Vagina (tissue), 2 donors: ENCODE measurements at regions not wholly inside any gene's neighbourhood (a gene's known extent, or its start where the extent isn't known, plus 50 kb on each side); places are given as distances from the start of the nearest gene placed in this dataset.

ENCODE experiments used
- DNase-seq, 2 donors: peaks; one replicate each; pipeline ENCODE4 v3.0.0-alpha.2; 2017; ENCODE audit errors: extremely low spot score in 2 of 2
- H3K27ac ChIP-seq: fragments of 200-600 bp; sonication (generic); one replicate; pipeline ENCODE4 v1.5.1; 2019
- H3K27me3 ChIP-seq: fragments of 200-600 bp; sonication (generic); one replicate; pipeline ENCODE4 v1.5.1; 2019
- H3K36me3 ChIP-seq, 2 donors: fragments of 200-600 bp; sonication (generic); one replicate each; pipeline ENCODE4 v1.5.1; 2017 to 2019
- H3K4me1 ChIP-seq: fragments of 200-600 bp; sonication (generic); one replicate; pipeline ENCODE4 v1.5.1; 2019
- H3K4me3 ChIP-seq, 2 donors: fragments of 200-600 bp; sonication (generic); 1 replicate in 1 of 2; 2 replicates in 1 of 2; pipeline ENCODE4 v1.5.1; 2016 to 2019
- H3K9me3 ChIP-seq: fragments of 200-600 bp; sonication (generic); one replicate; pipeline ENCODE4 v1.5.1; 2019
- POLR2A ChIP-seq, 2 donors: fragments of 450-650 bp; IDR thresholded peaks; one replicate each; pipeline ENCODE4 v1.6.1; 2017; ENCODE audit warnings: antibody characterized with exemption in 2 of 2, mild to moderate bottlenecking in 2 of 2, moderate library complexity in 2 of 2
- POLR2AphosphoS5 ChIP-seq, 2 donors: sonication (generic); formaldehyde crosslinking; IDR thresholded peaks; one replicate each; pipeline ENCODE4 v1.9.0; 2017; ENCODE audit warnings: antibody characterized with exemption in 2 of 2, mild to moderate bottlenecking in 2 of 2, low read depth in 1 of 2; ENCODE audit not compliant: insufficient read depth in 1 of 2
- intact Hi-C: fragments of 100-400 bp; cut with DNase I; formaldehyde crosslinking; loops from one replicate; pipeline ENCODE4 v1.15.1; 2023
- TF ChIP-seq, protein P1 (sequence below), 3 experiments: fragments of 450-650 bp in 2 of 3; fragments of 200-600 bp in 1 of 3; sonication (generic) in 1 of 3; IDR thresholded peaks; one replicate each; pipeline ENCODE4 v1.5.1; 2017 to 2019; ENCODE audit warnings: antibody characterized with exemption in 3 of 3, mild to moderate bottlenecking in 2 of 3, moderate library complexity in 2 of 3

DNA sequence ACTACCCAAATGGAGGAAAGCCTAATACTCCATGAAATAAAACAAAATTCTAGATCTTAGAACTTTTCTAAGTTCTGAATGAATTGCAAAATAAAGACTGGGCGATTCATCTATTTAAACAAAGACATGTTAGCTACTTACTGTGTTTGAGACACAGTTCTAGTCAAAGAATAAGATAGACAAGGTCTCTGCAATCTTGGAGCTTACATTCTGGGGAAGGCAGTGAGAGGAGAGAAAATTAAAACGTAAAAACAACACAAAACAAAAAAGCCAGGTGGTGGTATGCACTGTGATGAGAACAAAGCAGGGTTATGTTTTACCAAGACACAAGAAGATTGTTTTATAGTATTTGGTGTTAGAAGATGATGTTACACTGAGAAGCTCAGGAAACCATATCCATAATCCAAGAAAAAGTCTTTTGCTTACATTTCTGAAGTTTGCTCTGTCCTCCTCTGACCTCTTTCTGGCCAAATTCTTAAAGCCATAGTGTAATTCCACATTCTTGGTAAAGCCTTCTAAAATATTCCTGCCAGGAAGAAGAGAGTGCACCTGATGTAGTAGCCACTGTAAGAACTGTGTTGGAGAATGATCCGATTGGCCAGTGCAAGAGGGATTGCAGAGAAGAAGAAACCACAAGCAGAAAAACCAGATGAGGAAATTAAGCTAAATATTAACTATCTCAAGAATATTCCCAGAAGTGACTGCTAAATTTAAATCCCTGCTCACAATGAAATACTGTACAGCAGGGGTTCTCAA, 218.4 kb downstream of the PCSK1 start:
- Histone ChIP-seq H3K9me3 (no peaks in the 10 kb centered on the region), H3K4me3 (no peak overlapping the region), H3K27ac (no peak overlapping the region), H3K27me3 (no peaks in the 10 kb centered on the region), H3K4me1 (no peaks in the 10 kb centered on the region), H3K36me3 (no peaks in the 10 kb centered on the region)
- intact Hi-C loops, result no loop called here
- DNase-seq, result no peak
- TF ChIP-seq, protein P1, sequence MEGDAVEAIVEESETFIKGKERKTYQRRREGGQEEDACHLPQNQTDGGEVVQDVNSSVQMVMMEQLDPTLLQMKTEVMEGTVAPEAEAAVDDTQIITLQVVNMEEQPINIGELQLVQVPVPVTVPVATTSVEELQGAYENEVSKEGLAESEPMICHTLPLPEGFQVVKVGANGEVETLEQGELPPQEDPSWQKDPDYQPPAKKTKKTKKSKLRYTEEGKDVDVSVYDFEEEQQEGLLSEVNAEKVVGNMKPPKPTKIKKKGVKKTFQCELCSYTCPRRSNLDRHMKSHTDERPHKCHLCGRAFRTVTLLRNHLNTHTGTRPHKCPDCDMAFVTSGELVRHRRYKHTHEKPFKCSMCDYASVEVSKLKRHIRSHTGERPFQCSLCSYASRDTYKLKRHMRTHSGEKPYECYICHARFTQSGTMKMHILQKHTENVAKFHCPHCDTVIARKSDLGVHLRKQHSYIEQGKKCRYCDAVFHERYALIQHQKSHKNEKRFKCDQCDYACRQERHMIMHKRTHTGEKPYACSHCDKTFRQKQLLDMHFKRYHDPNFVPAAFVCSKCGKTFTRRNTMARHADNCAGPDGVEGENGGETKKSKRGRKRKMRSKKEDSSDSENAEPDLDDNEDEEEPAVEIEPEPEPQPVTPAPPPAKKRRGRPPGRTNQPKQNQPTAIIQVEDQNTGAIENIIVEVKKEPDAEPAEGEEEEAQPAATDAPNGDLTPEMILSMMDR (IDR thresholded peaks at IDR 0.05), result no peak
- TF ChIP-seq POLR2A (IDR thresholded peaks at IDR 0.05), result no peak
- no peak for TF ChIP-seq POLR2AphosphoS5 (IDR thresholded peaks at IDR 0.05; ENCODE audit: insufficient read depth in 1 of 2, low read depth in 1 of 2)

DNA sequence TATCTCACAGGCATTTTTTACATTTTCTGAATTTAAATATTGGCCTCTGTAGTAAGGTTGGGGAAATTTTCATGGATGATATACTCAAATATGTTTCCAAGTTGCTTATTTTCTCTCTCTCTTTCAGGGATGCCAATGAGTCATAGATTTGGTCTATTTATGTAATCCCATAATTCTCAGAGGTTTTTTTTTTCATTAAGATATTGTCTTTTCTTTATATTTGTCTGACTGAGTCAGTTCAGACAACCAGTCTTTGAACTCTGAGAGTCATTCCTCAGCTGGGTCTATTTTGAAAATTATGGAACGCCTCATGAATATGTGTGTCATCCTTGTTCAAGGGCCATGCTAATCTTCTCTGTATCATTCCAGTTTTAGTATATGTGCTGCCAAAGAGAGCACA, 223.2 kb downstream of the PCSK1 start:
- TF ChIP-seq POLR2A (IDR thresholded peaks at IDR 0.05) (no peak), POLR2AphosphoS5 (IDR thresholded peaks at IDR 0.05; ENCODE audit: insufficient read depth in 1 of 2, low read depth in 1 of 2) (no peak)
- TF ChIP-seq, protein P1 (IDR thresholded peaks at IDR 0.05), result no peak
- H3K9me3 ChIP-seq, result peaks cover 6% of the 10 kb centered on the region
- H3K4me3 ChIP-seq, result no peak overlapping the region
- H3K27ac ChIP-seq, result no peak overlapping the region
- H3K36me3 ChIP-seq, result no peaks in the 10 kb centered on the region
- intact Hi-C loops, result no loop called here
- H3K4me1 ChIP-seq, result no peaks in the 10 kb centered on the region
- no peaks in the 10 kb centered on the region for H3K27me3 ChIP-seq
- no peak for DNase-seq

DNA sequence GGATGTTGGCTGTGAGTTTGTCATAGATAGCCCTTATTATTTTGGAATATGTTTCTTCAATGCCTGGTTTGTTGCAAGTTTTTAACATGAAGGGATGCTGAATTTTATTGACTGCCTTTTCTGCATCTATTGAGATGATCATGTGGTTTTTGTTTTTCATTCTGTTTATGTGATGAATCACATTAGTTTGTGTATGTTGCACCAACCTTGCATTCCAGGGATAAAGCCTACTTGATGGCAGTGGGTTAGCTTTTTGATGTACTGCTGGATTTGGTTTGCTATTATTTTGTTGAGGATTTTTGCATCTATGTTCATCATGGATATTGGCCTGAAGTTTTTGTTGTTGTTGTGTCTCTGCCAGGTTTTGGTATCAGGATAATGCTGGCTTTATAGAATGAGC, 225.6 kb downstream of the PCSK1 start:
- Histone ChIP-seq H3K36me3 (no peaks in the 10 kb centered on the region), H3K9me3 (peaks cover 6% of the 10 kb centered on the region), H3K27ac (no peak overlapping the region), H3K4me1 (no peaks in the 10 kb centered on the region), H3K27me3 (no peaks in the 10 kb centered on the region), H3K4me3 (no peak overlapping the region)
- TF ChIP-seq POLR2AphosphoS5 (IDR thresholded peaks at IDR 0.05; ENCODE audit: insufficient read depth in 1 of 2, low read depth in 1 of 2), result no peak
- TF ChIP-seq POLR2A (IDR thresholded peaks at IDR 0.05), result no peak
- TF ChIP-seq, protein P1 (IDR thresholded peaks at IDR 0.05), result no peak
- intact Hi-C loops, result no loop called here
- DNase-seq, result no peak

DNA sequence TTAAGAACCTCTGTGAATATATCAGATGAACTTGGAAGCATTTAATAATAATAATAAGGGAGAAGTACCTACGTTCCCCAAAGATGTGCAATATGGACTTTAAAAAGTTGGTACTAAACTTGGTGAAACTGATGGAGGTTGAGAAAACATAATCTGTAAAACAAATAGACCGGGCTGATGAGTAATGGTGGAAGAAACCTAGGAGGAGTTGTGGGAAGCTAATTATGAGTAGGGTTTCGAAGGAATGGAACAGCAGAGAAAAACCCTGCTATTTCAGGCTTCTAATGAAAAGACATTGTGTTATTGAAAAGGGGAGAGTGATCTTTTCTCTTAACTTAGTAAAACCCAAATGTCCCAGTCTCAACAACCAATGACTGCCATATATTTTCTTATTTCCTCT, 229.3 kb downstream of the PCSK1 start:
- Histone ChIP-seq H3K27me3 (no peaks in the 10 kb centered on the region), H3K9me3 (peaks cover 6% of the 10 kb centered on the region), H3K4me3 (no peak overlapping the region), H3K27ac (no peak overlapping the region), H3K36me3 (no peaks in the 10 kb centered on the region), H3K4me1 (no peaks in the 10 kb centered on the region)
- no peak for DNase-seq
- intact Hi-C loops, result no loop called here
- TF ChIP-seq POLR2A (IDR thresholded peaks at IDR 0.05), result no peak
- TF ChIP-seq POLR2AphosphoS5 (IDR thresholded peaks at IDR 0.05; ENCODE audit: insufficient read depth in 1 of 2, low read depth in 1 of 2), result no peak
- TF ChIP-seq, protein P1 (IDR thresholded peaks at IDR 0.05), result no peak

DNA sequence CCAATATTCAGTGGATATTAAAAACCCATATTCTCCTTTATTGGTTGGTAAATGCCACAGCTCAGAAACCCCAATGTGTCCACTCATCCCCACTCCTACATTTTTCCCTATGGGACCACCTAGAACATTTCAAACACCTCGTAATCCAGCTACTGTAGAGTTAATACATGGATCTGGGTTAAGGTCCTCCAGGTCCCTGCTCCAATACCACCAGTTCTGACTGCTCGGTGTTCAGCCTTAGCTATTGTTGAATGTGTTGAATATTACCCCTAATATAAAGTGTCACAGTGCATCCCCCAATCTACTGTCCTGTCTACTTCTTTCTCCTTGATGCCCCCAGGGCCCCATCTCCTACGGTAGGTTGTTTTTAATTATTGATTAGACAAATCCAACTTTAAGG, 231.5 kb downstream of the PCSK1 start:
- H3K27me3 ChIP-seq, result no peaks in the 10 kb centered on the region
- H3K4me1 ChIP-seq, result no peaks in the 10 kb centered on the region
- H3K4me3 ChIP-seq, result no peak overlapping the region
- DNase-seq, result no peak
- TF ChIP-seq POLR2A (IDR thresholded peaks at IDR 0.05) (no peak), POLR2AphosphoS5 (IDR thresholded peaks at IDR 0.05; ENCODE audit: insufficient read depth in 1 of 2, low read depth in 1 of 2) (no peak)
- TF ChIP-seq, protein P1 (IDR thresholded peaks at IDR 0.05), result no peak
- no peaks in the 10 kb centered on the region for H3K9me3 ChIP-seq
- no peaks in the 10 kb centered on the region for H3K36me3 ChIP-seq
- H3K27ac ChIP-seq, result no peak overlapping the region
- intact Hi-C loops, result no loop called here
